IPS DF 6.9 (cell line): ENCODE measurements at regions not wholly inside any gene's neighbourhood (a gene's known extent, or its start where the extent isn't known, plus 50 kb on each side); places are given as distances from the start of the nearest gene placed in this dataset.

Source experiments
- DNase-seq: peaks from one replicate; pipeline ENCODE4 v3.0.0-alpha.2; 2013; ENCODE audit warnings: low read depth, low spot score
- H3K27ac ChIP-seq: one replicate; pipeline ENCODE4 v1.5.1; 2013; ENCODE audit warnings: low read length, control low read depth
- H3K27me3 ChIP-seq: 2 replicates; pipeline ENCODE4 v1.6.1; 2013; ENCODE audit warnings: mild to moderate bottlenecking, low read length; ENCODE audit not compliant: control insufficient read depth, insufficient read depth
- H3K36me3 ChIP-seq: 2 replicates; pipeline ENCODE4 v1.6.1; 2013; ENCODE audit warnings: low read length; ENCODE audit not compliant: control insufficient read depth, insufficient read depth
- H3K4me1 ChIP-seq: 2 replicates; pipeline ENCODE4 v1.6.1; 2013; ENCODE audit warnings: low read length; ENCODE audit not compliant: control insufficient read depth, insufficient read depth
- H3K4me3 ChIP-seq: 2 replicates; pipeline ENCODE4 v1.5.1; 2013; ENCODE audit warnings: mild to moderate bottlenecking, low read length
- H3K9me3 ChIP-seq: 2 replicates; pipeline ENCODE4 v1.6.1; 2013; ENCODE audit warnings: low read length, inconsistent platforms; ENCODE audit not compliant: control insufficient read depth, insufficient read depth
- WGBS: extraction: QIAGEN DNeasy Blood & Tissue Kit; methylation state at CpG from one replicate; pipeline ENCODE4 v1.1.7; 2013; ENCODE audit warnings: mixed read lengths, missing lambda C conversion rate; ENCODE audit not compliant: insufficient read length, insufficient coverage; 5-methylcytosine and 5-hydroxymethylcytosine counted together

DNA sequence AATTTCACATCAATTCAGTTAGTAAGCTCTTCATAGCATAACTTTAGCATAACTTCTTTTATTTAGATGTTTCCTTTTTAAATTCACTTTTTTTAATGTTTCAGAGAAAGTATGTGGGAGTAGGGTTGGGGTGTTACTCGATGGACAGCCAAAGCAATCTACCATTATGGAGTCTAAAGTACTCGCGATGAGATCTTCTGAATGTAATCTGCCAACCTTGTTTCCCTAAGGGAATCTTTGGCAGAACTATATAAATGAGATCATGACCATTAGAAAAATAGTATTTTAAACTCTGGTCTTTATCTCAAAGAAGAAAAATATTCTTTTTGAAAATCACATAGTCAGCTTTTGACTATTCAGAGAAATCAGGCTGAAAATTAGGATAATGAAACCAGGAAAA is 103.9 kb downstream of the BBS10 start:
- Histone ChIP-seq H3K4me1 (no peaks in the 10 kb centered on the region; the same call in 1 of the 2 replicates), H3K36me3 (no peaks in the 10 kb centered on the region), H3K4me3 (no peak overlapping the region), H3K27ac (no peak overlapping the region), H3K9me3 (no peaks in the 10 kb centered on the region), H3K27me3 (no peaks in the 10 kb centered on the region)
- DNase-seq, result no peak
- WGBS, result no CpG with 5 or more reads among the region's 3 CpGs

- H3K27ac ChIP-seq, result no peak overlapping the region
- no peak overlapping the region for H3K4me3 ChIP-seq
- H3K27me3 ChIP-seq, result no peaks in the 10 kb centered on the region
- no peaks in the 10 kb centered on the region for H3K36me3 ChIP-seq
- H3K9me3 ChIP-seq, result no peaks in the 10 kb centered on the region
- no CpG with 5 or more reads among the region's 2 CpGs for WGBS
- DNase-seq, result no peak
- no peaks in the 10 kb centered on the region; the same call in 1 of the 2 replicates for H3K4me1 ChIP-seq
These were observed 105.2 kb downstream of the BBS10 start for GRCh38 chr12:76242813-76243550.

DNA sequence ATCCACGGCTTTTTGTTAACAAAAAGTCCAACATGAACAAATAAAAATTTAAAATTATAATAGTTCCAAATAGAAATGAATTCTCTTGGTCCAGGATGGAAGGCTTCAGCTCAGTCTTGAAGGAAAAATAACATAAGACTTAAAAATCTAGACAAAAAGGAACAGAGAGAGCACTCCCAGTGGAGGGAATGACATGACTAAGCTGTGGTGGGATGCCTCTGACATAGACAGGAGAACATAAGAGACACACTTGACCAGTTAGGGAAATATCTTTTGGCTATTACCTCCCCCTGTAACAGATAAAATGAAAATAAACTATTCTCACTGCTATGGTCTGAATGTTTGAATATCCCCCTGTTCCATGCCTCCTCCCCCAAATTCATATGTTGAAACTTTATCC is 106.8 kb downstream of the BBS10 start:
- Histone ChIP-seq H3K27ac (no peak overlapping the region), H3K4me1 (no peaks in the 10 kb centered on the region; the same call in 1 of the 2 replicates), H3K9me3 (no peaks in the 10 kb centered on the region), H3K4me3 (no peak overlapping the region), H3K36me3 (no peaks in the 10 kb centered on the region), H3K27me3 (no peaks in the 10 kb centered on the region)
- no peak for DNase-seq
- WGBS, result no CpG with 5 or more reads among the region's 1 CpG

DNA sequence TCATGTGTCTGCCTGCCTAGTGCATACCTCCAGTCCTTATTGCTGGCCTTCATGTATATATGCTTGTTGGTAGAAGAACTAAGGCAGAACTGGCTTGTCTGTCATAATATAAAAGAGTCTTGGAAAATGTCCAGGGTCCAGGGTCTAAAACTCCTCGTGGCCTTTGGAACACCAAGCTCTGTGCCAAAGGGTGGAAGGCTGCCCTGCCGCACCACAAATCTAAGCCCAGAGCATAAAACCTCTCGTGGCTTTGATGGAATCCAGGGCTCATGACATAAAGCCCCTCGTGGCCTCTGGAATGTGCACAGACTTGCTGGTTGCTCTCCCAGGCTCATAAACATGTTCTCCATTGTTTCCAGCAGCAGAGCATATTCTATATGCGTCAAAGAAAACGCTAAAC is 107.9 kb downstream of the BBS10 start:
- no CpG with 5 or more reads among the region's 6 CpGs for WGBS

GRCh38 chr12:76238688-76239087 is 109.5 kb downstream of the BBS10 start:
- Histone ChIP-seq H3K36me3 (no peaks in the 10 kb centered on the region), H3K4me3 (no peak overlapping the region), H3K27ac (no peak overlapping the region), H3K27me3 (no peaks in the 10 kb centered on the region), H3K4me1 (no peaks in the 10 kb centered on the region), H3K9me3 (no peaks in the 10 kb centered on the region)
- DNase-seq, result no peak
- WGBS, result no CpG with 5 or more reads among the region's 4 CpGs

More for the DNA sequence above, 107.9 kb downstream of the BBS10 start:
- Histone ChIP-seq H3K27ac (no peak overlapping the region), H3K27me3 (no peaks in the 10 kb centered on the region), H3K4me3 (no peak overlapping the region), H3K36me3 (no peaks in the 10 kb centered on the region), H3K9me3 (no peaks in the 10 kb centered on the region), H3K4me1 (no peaks in the 10 kb centered on the region; the same call in 1 of the 2 replicates)
- no peak for DNase-seq

GRCh38 chr12:76237086-76237701 is 111.0 kb downstream of the BBS10 start:
- no peaks in the 10 kb centered on the region for H3K36me3 ChIP-seq
- H3K27ac ChIP-seq, result no peak overlapping the region
- H3K4me3 ChIP-seq, result no peak overlapping the region
- H3K9me3 ChIP-seq, result no peaks in the 10 kb centered on the region
- DNase-seq, result no peak
- WGBS, result no CpG with 5 or more reads among the region's 7 CpGs
- H3K27me3 ChIP-seq, result no peaks in the 10 kb centered on the region
- H3K4me1 ChIP-seq, result no peaks in the 10 kb centered on the region

DNA sequence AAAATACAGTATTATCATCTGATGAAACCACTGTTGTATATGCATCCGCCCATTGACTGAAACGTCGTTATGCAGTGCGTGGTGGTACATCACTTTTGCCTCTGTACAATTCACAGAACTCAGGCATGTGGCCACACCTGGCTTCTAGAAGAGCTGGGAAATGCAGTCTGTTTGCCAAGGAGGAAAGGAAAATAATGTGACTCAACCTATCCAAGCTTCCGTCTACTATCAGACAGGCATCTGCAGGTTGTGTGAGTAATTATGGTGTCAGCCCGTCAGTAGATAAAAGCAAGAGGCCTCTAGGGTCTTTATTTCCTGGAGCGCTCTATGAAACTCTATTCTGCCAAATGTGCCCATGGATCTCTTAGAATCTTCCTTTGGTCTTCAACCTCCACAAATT is 111.6 kb downstream of the BBS10 start:
- Histone ChIP-seq H3K9me3 (no peaks in the 10 kb centered on the region), H3K27ac (no peak overlapping the region), H3K4me3 (no peak overlapping the region), H3K27me3 (no peaks in the 10 kb centered on the region), H3K36me3 (no peaks in the 10 kb centered on the region), H3K4me1 (no peaks in the 10 kb centered on the region)
- no CpG with 5 or more reads among the region's 7 CpGs for WGBS
- DNase-seq, result no peak

GRCh38 chr12:76234741-76235140 is 113.5 kb downstream of the BBS10 start:
- Histone ChIP-seq H3K27me3 (no peaks in the 10 kb centered on the region), H3K36me3 (no peaks in the 10 kb centered on the region), H3K4me3 (no peak overlapping the region), H3K4me1 (no peaks in the 10 kb centered on the region), H3K27ac (no peak overlapping the region), H3K9me3 (no peaks in the 10 kb centered on the region)
- WGBS, result no CpG with 5 or more reads among the region's 2 CpGs
- DNase-seq, result no peak

DNA sequence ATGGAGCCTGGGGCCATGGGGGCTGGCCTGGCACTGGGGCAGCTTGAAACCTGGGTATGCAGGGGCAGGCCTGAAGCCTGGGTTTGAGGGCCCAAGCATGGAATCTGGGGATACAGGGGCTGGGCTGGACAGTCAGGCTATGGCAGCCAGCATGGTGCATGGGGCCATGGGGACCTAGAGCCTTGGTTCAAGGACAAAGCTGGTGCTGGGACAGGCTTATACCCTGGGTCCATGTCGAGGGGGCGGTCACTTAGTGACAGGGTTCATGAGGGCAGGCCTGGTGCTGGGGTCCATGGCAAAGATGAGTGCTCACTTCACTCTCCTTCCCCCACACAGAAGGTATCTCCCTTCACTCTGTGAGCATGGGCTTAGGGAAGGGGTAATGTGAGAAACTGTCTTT is 116.2 kb downstream of the BBS10 start:
- no CpG with 5 or more reads among the region's 2 CpGs for WGBS
- H3K4me3 ChIP-seq, result no peak overlapping the region
- H3K27me3 ChIP-seq, result no peaks in the 10 kb centered on the region
- no peak overlapping the region for H3K27ac ChIP-seq
- no peaks in the 10 kb centered on the region for H3K4me1 ChIP-seq
- H3K36me3 ChIP-seq, result no peaks in the 10 kb centered on the region
- no peaks in the 10 kb centered on the region for H3K9me3 ChIP-seq
- no peak for DNase-seq

DNA sequence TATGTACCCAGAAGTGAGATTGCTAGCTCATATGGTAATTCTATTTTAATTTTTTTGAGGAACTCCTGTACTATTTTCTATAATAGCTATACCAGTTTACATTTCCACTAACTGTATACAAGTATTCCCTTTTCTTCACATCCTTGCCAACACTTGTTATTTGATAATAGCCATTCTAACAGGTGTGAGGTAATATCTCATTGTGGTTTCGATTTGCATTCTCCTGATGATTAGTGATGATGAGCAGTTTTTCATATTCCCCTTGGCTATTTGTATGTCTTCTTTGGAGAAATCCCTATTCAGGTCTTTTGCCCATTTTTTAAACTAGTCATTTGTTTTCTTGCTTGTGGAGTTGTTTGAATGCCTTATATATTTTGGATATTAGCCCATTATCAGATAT is 121.3 kb downstream of the BBS10 start:
- H3K4me1 ChIP-seq, result no peaks in the 10 kb centered on the region
- H3K9me3 ChIP-seq, result no peaks in the 10 kb centered on the region
- DNase-seq, result no peak
- no peak overlapping the region for H3K27ac ChIP-seq
- no CpG with 5 or more reads among the region's 1 CpG for WGBS
- H3K36me3 ChIP-seq, result no peaks in the 10 kb centered on the region
- H3K4me3 ChIP-seq, result no peak overlapping the region
- no peaks in the 10 kb centered on the region for H3K27me3 ChIP-seq

GRCh38 chr12:76226397-76226796 is 121.8 kb downstream of the BBS10 start:
- no peak overlapping the region for H3K27ac ChIP-seq
- WGBS, result no CpG with 5 or more reads among the region's 4 CpGs

More at GRCh38 chr12:76226397-76226796, 121.8 kb downstream of the BBS10 start:
- DNase-seq, result no peak
- Histone ChIP-seq H3K4me1 (no peaks in the 10 kb centered on the region), H3K27me3 (no peaks in the 10 kb centered on the region), H3K9me3 (no peaks in the 10 kb centered on the region), H3K36me3 (no peaks in the 10 kb centered on the region), H3K4me3 (no peak overlapping the region)
